ENCODE measurements at regions not wholly inside any gene's neighbourhood (a gene's known extent, or its start where the extent isn't known, plus 50 kb on each side); places are given as distances from the start of the nearest gene placed in this dataset.

- Histone ChIP-seq H3K27me3 (ENCODE audit: control insufficient read depth, insufficient read depth, low read length) (no peaks in the 10 kb centered on the region), H3K36me3 (ENCODE audit: control insufficient read depth, insufficient read depth, low read length) (no peaks in the 10 kb centered on the region), H3K4me3 (ENCODE audit: low read depth, low read length) (no peak overlapping the region), H3K9me3 (ENCODE audit: control insufficient read depth, insufficient read depth, low read length) (no peaks in the 10 kb centered on the region), H3K27ac (ENCODE audit: low read depth, low read length) (no peak overlapping the region), H3K4me1 (ENCODE audit: control insufficient read depth, insufficient read depth, low read length) (no peaks in the 10 kb centered on the region)
- no CpG with 5 or more reads among the region's 3 CpGs for WGBS (ENCODE audit: insufficient coverage)
- DNase-seq (ENCODE audit: low read depth in 4 of 6, low spot score in 6 of 6): no peak
Observed at GRCh38 chr12:4969405-4969804, 59.7 kb downstream of the KCNA1 start.

- no peaks in the 10 kb centered on the region for H3K27me3 ChIP-seq (ENCODE audit: control insufficient read depth, insufficient read depth, low read length)
- DNase-seq (ENCODE audit: low read depth in 4 of 6, low spot score in 6 of 6): no peak
- H3K4me3 ChIP-seq (ENCODE audit: low read depth, low read length): no peak overlapping the region
- no peak overlapping the region for H3K27ac ChIP-seq (ENCODE audit: low read depth, low read length)
- no peaks in the 10 kb centered on the region for H3K9me3 ChIP-seq (ENCODE audit: control insufficient read depth, insufficient read depth, low read length)
- WGBS (ENCODE audit: insufficient coverage): 43% methylated on average over 2 of the region's 3 CpGs
- H3K36me3 ChIP-seq (ENCODE audit: control insufficient read depth, insufficient read depth, low read length): no peaks in the 10 kb centered on the region
- peaks cover 6% of the 10 kb centered on the region for H3K4me1 ChIP-seq (ENCODE audit: control insufficient read depth, insufficient read depth, low read length)
Observed at GRCh38 chr12:4974217-4974616, 64.5 kb downstream of the KCNA1 start.

DNA sequence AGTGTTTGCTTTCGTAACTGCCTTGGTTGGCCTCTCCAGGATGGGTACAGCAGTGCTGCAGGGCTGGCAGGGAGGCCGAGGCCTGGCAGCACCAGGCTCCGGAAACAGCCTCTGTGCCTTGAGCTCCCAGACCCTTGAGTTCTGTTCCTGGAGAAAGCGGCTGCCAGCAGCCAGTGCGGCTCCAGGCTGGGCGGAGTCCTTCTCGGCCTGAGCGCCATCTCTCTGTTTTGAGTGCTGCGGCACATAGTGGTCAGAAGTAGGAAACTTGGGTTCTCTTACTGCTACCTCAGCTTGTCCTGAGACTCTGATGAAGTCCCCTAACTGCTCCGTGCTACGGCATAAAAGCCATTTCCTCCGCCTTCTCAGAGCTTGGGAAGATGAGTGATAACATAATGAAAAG, 65.9 kb downstream of the KCNA1 start:
- Histone ChIP-seq H3K27me3 (ENCODE audit: control insufficient read depth, insufficient read depth, low read length) (no peaks in the 10 kb centered on the region), H3K27ac (ENCODE audit: low read depth, low read length) (no peak overlapping the region), H3K4me1 (ENCODE audit: control insufficient read depth, insufficient read depth, low read length) (peaks cover 6% of the 10 kb centered on the region), H3K9me3 (ENCODE audit: control insufficient read depth, insufficient read depth, low read length) (no peaks in the 10 kb centered on the region), H3K36me3 (ENCODE audit: control insufficient read depth, insufficient read depth, low read length) (no peaks in the 10 kb centered on the region), H3K4me3 (ENCODE audit: low read depth, low read length) (no peak overlapping the region)
- DNase-seq (ENCODE audit: low read depth in 4 of 6, low spot score in 6 of 6): no peak
- 73% methylated on average over 11 of the region's 12 CpGs for WGBS (ENCODE audit: insufficient coverage)

GRCh38 chr12:4977102-4977501, 66.6 kb upstream of the KCNA5 start:
- WGBS (ENCODE audit: insufficient coverage): 84% methylated on average over 10 of the region's 10 CpGs
- Histone ChIP-seq H3K4me3 (ENCODE audit: low read depth, low read length) (no peak overlapping the region), H3K9me3 (ENCODE audit: control insufficient read depth, insufficient read depth, low read length) (no peaks in the 10 kb centered on the region), H3K36me3 (ENCODE audit: control insufficient read depth, insufficient read depth, low read length) (no peaks in the 10 kb centered on the region), H3K27ac (ENCODE audit: low read depth, low read length) (no peak overlapping the region), H3K4me1 (ENCODE audit: control insufficient read depth, insufficient read depth, low read length) (peaks cover 6% of the 10 kb centered on the region), H3K27me3 (ENCODE audit: control insufficient read depth, insufficient read depth, low read length) (no peaks in the 10 kb centered on the region)
- DNase-seq (ENCODE audit: low read depth in 4 of 6, low spot score in 6 of 6): no peak

DNA sequence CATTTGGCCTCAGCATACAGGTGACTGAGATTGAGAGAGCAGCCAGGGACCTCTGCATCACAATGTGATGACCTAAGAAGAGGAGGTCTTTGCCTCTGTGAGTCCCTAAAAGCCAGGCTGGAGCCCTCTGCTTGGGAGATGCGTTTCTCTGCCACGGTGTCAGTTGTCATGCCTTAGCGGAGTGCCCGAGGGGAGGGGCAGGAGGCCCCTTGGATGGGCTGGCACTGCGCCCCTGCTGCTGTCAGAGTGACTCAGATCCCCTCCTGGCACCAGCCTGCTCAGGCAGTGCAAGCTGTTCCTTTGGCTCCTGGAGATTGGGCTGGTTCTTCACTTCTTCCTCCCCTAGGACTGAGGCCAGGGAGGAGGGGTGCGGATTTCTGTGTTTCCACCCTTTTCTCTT, 64.9 kb upstream of the KCNA5 start:
- Histone ChIP-seq H3K4me3 (ENCODE audit: low read depth, low read length) (no peak overlapping the region), H3K9me3 (ENCODE audit: control insufficient read depth, insufficient read depth, low read length) (no peaks in the 10 kb centered on the region), H3K27me3 (ENCODE audit: control insufficient read depth, insufficient read depth, low read length) (no peaks in the 10 kb centered on the region), H3K27ac (ENCODE audit: low read depth, low read length) (no peak overlapping the region), H3K4me1 (ENCODE audit: control insufficient read depth, insufficient read depth, low read length) (peaks cover 6% of the 10 kb centered on the region), H3K36me3 (ENCODE audit: control insufficient read depth, insufficient read depth, low read length) (no peaks in the 10 kb centered on the region)
- peak in 2 of 6 donors; percentile 46 to 94 for DNase-seq (ENCODE audit: low read depth in 4 of 6, low spot score in 6 of 6)
- WGBS (ENCODE audit: insufficient coverage): 17% methylated on average over 5 of the region's 6 CpGs

DNA sequence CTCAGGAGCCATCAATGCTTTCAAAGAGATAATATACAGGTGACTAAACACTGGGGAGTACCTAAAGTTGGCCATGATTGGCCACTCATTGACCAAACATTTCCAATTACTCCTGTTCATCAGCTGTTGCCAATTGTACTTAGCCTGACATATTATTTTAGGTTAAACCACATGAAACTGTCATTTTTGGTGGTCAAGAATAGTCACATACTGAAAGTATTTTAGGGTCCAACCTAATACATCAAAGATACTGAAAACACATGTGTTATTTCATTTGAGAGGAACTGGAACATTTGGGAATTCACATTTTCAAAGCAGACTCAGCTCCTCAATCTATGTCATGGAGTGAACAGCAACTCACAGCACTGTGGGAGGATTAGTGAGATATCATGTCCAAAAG, 63.9 kb upstream of the KCNA5 start:
- H3K4me3 ChIP-seq (ENCODE audit: low read depth, low read length): no peak overlapping the region
- no peaks in the 10 kb centered on the region for H3K36me3 ChIP-seq (ENCODE audit: control insufficient read depth, insufficient read depth, low read length)
- H3K4me1 ChIP-seq (ENCODE audit: control insufficient read depth, insufficient read depth, low read length): peaks cover 6% of the 10 kb centered on the region
- no peaks in the 10 kb centered on the region for H3K27me3 ChIP-seq (ENCODE audit: control insufficient read depth, insufficient read depth, low read length)
- H3K9me3 ChIP-seq (ENCODE audit: control insufficient read depth, insufficient read depth, low read length): no peaks in the 10 kb centered on the region
- H3K27ac ChIP-seq (ENCODE audit: low read depth, low read length): no peak overlapping the region
- DNase-seq (ENCODE audit: low read depth in 4 of 6, low spot score in 6 of 6): no peak

- no peaks in the 10 kb centered on the region for H3K36me3 ChIP-seq (ENCODE audit: control insufficient read depth, insufficient read depth, low read length)
- no peaks in the 10 kb centered on the region for H3K9me3 ChIP-seq (ENCODE audit: control insufficient read depth, insufficient read depth, low read length)
- H3K4me3 ChIP-seq (ENCODE audit: low read depth, low read length): no peak overlapping the region
- peaks cover 7% of the 10 kb centered on the region for H3K4me1 ChIP-seq (ENCODE audit: control insufficient read depth, insufficient read depth, low read length)
- no peaks in the 10 kb centered on the region for H3K27me3 ChIP-seq (ENCODE audit: control insufficient read depth, insufficient read depth, low read length)
- no peak overlapping the region for H3K27ac ChIP-seq (ENCODE audit: low read depth, low read length)
- 100% methylated on average over 1 of the region's 2 CpGs for WGBS (ENCODE audit: insufficient coverage)
- no peak for DNase-seq (ENCODE audit: low read depth in 4 of 6, low spot score in 6 of 6)
Observed at GRCh38 chr12:4984344-4984743, 59.3 kb upstream of the KCNA5 start.

GRCh38 chr12:4984971-4985370, 58.7 kb upstream of the KCNA5 start:
- 56% methylated on average over 7 of the region's 7 CpGs for whole genome bisulfite sequencing (ENCODE audit: insufficient coverage)
- peak in 2 of 6 donors; percentile 21 to 77 for DNase-seq (ENCODE audit: low read depth in 4 of 6, low spot score in 6 of 6)

GRCh38 chr12:4985820-4986219, 57.9 kb upstream of the KCNA5 start:
- Histone ChIP-seq H3K36me3 (ENCODE audit: control insufficient read depth, insufficient read depth, low read length) (no peaks in the 10 kb centered on the region), H3K27me3 (ENCODE audit: control insufficient read depth, insufficient read depth, low read length) (no peaks in the 10 kb centered on the region), H3K4me3 (ENCODE audit: low read depth, low read length) (no peak overlapping the region), H3K9me3 (ENCODE audit: control insufficient read depth, insufficient read depth, low read length) (no peaks in the 10 kb centered on the region), H3K4me1 (ENCODE audit: control insufficient read depth, insufficient read depth, low read length) (peaks cover 7% of the 10 kb centered on the region), H3K27ac (ENCODE audit: low read depth, low read length) (no peak overlapping the region)
- 92% methylated on average over 2 of the region's 6 CpGs for WGBS (ENCODE audit: insufficient coverage)
- DNase-seq (ENCODE audit: low read depth in 4 of 6, low spot score in 6 of 6): no peak

More at GRCh38 chr12:4984971-4985370, 58.7 kb upstream of the KCNA5 start:
- Histone ChIP-seq H3K36me3 (ENCODE audit: control insufficient read depth, insufficient read depth, low read length) (no peaks in the 10 kb centered on the region), H3K27me3 (ENCODE audit: control insufficient read depth, insufficient read depth, low read length) (no peaks in the 10 kb centered on the region), H3K4me1 (ENCODE audit: control insufficient read depth, insufficient read depth, low read length) (peaks cover 7% of the 10 kb centered on the region), H3K27ac (ENCODE audit: low read depth, low read length) (no peak overlapping the region), H3K9me3 (ENCODE audit: control insufficient read depth, insufficient read depth, low read length) (no peaks in the 10 kb centered on the region), H3K4me3 (ENCODE audit: low read depth, low read length) (no peak overlapping the region)

- 80% methylated on average over 14 of the region's 17 CpGs for WGBS (ENCODE audit: insufficient coverage)
- Histone ChIP-seq H3K27me3 (ENCODE audit: control insufficient read depth, insufficient read depth, low read length) (no peaks in the 10 kb centered on the region), H3K9me3 (ENCODE audit: control insufficient read depth, insufficient read depth, low read length) (no peaks in the 10 kb centered on the region), H3K27ac (ENCODE audit: low read depth, low read length) (no peak overlapping the region), H3K4me3 (ENCODE audit: low read depth, low read length) (no peak overlapping the region), H3K4me1 (ENCODE audit: control insufficient read depth, insufficient read depth, low read length) (peaks cover 7% of the 10 kb centered on the region), H3K36me3 (ENCODE audit: control insufficient read depth, insufficient read depth, low read length) (no peaks in the 10 kb centered on the region)
- DNase-seq (ENCODE audit: low read depth in 4 of 6, low spot score in 6 of 6): peak in 1 of 6 donors; percentile 84
Observed at GRCh38 chr12:4987076-4988046, 56.3 kb upstream of the KCNA5 start.
